Ovary (tissue), 7 donors: ENCODE measurements at regions not wholly inside any gene's neighbourhood (a gene's known extent, or its start where the extent isn't known, plus 50 kb on each side); places are given as distances from the start of the nearest gene placed in this dataset.
A peak's percentile ranks its signal among the peaks of the same experiment; 100 is the strongest.
"Not testable (repeated sequence)": the region's sequence is repeated elsewhere in the genome, so short reads cannot be mapped to it uniquely, and the experiment has no call there.

Experiments used
- DNase-seq, 5 donors: peaks; one replicate each; pipeline ENCODE4 v3.0.0-alpha.2; 2019 to 2020
- H3K27ac ChIP-seq, 2 donors: fragments of 200-600 bp; one replicate each; pipeline versions ENCODE4 v1.5.1 to v1.8.0; 2019 to 2022
- H3K27me3 ChIP-seq: fragments of 200-600 bp; one replicate; pipeline ENCODE4 v1.8.0; 2022
- H3K36me3 ChIP-seq: fragments of 200-600 bp; sonication (generic); one replicate; pipeline ENCODE4 v1.5.1; 2019
- H3K4me1 ChIP-seq: one replicate; pipeline ENCODE4 v1.8.1; 2013; ENCODE audit warnings: mild to moderate bottlenecking, moderate library complexity; ENCODE audit not compliant: insufficient read depth
- H3K4me3 ChIP-seq: fragments of 200-600 bp; sonication (generic); one replicate; pipeline ENCODE4 v1.5.1; 2017
- H3K9me3 ChIP-seq, 2 donors: fragments of 200-600 bp in 1 of 2; sonication (generic) in 1 of 2; one replicate each; pipeline versions ENCODE4 v1.5.1 to v1.8.1; 2013 to 2019; ENCODE audit warnings: mild to moderate bottlenecking in 1 of 2, moderate library complexity in 1 of 2
- EP300 ChIP-seq: sonication (generic); formaldehyde crosslinking; IDR thresholded peaks from one replicate; pipeline ENCODE4 v1.6.1; 2017; ENCODE audit warnings: antibody characterized with exemption
- POLR2A ChIP-seq: fragments of 450-650 bp; IDR thresholded peaks from one replicate; pipeline ENCODE4 v1.6.1; 2017; ENCODE audit warnings: antibody characterized with exemption, mild to moderate bottlenecking, moderate library complexity
- WGBS, 3 donors: extraction: QIAGEN DNeasy Blood & Tissue Kit in 1 of 3; methylation state at CpG; one replicate each; pipeline versions ENCODE4 v1.1.5 to v1.1.7; 2013 to 2017; 5-methylcytosine and 5-hydroxymethylcytosine counted together
- intact Hi-C, 4 donors: fragments of 100-400 bp; cut with DNase I; formaldehyde crosslinking; loops; one replicate each; pipeline versions ENCODE4 v1.11.0 to v1.15.1; 2022 to 2023
- TF ChIP-seq, protein P1 (sequence below), 3 donors: fragments of 450-650 bp in 2 of 3; fragments of 200-600 bp in 1 of 3; IDR thresholded peaks; one replicate each; pipeline versions ENCODE4 v1.5.1 to v1.8.0; 2016 to 2022; ENCODE audit warnings: antibody characterized with exemption in 3 of 3, mild to moderate bottlenecking in 1 of 3
- donor health status: DM: no; HTN: no; CAD: no; lungs with moderate emphysema.
- donor health status: DM: no; HTN: no; CAD: no.
- donor health status: Bipolar disorder and iron deficiency.
- donor health status: DM: no; HTN: no; CAD: no.
- donor health status: DM: yes; HTN: yes; CAD: no.

DNA sequence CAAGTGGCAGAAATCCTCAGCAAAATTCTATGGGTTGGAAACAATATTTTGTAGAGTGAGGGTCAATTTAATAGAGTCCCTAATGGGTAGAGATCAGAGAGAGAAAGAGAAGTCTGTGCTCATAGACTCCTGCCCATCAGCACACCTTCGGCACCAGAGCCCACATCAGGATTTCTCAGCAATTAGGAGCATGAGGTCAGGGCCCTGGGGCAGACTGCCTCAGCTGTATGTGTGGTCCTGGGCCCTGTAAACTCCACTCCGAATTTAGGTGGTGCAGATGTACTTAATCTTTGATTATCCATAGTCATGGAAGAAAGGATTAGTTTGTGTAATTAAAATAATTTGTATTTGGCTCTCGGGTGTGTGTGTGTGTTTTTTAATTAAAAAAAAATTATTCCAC is 372.6 kb downstream of the AEBP2 start:
- Histone ChIP-seq H3K27me3 (no peaks in the 10 kb centered on the region), H3K27ac (no peak overlapping the region), H3K4me1 (no peaks in the 10 kb centered on the region), H3K4me3 (no peak overlapping the region), H3K9me3 (no peaks in the 10 kb centered on the region), H3K36me3 (no peaks in the 10 kb centered on the region)
- DNase-seq = no peak
- TF ChIP-seq, protein P1, sequence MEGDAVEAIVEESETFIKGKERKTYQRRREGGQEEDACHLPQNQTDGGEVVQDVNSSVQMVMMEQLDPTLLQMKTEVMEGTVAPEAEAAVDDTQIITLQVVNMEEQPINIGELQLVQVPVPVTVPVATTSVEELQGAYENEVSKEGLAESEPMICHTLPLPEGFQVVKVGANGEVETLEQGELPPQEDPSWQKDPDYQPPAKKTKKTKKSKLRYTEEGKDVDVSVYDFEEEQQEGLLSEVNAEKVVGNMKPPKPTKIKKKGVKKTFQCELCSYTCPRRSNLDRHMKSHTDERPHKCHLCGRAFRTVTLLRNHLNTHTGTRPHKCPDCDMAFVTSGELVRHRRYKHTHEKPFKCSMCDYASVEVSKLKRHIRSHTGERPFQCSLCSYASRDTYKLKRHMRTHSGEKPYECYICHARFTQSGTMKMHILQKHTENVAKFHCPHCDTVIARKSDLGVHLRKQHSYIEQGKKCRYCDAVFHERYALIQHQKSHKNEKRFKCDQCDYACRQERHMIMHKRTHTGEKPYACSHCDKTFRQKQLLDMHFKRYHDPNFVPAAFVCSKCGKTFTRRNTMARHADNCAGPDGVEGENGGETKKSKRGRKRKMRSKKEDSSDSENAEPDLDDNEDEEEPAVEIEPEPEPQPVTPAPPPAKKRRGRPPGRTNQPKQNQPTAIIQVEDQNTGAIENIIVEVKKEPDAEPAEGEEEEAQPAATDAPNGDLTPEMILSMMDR (IDR thresholded peaks at IDR 0.05) = no peak
- TF ChIP-seq POLR2A (no peak), EP300 (no peak)
- intact Hi-C loops = no loop called here
- 86 to 98% (median 87%) methylated on average over 3 of the region's 3 CpGs for WGBS, 3 donors

DNA sequence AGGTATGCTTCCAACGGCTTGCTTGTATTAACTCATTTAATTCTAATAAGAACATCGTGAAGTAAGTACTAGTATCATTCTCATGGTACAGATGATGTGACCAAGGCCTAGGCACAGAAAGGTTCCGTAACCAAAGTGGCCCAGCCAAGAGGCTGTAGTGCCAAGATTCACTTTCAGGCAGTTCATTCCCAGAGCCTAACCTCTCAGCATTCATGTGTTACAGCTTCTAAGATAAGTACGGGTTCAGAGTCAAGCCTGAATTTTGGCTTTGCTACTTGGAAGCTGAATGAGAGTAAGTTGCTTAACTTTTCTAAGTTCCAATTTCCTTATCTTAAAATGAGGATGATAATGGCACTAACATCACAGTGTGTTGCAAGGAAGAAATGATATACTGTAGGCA is 379.9 kb downstream of the AEBP2 start:
- Histone ChIP-seq H3K4me3 (no peak overlapping the region), H3K36me3 (no peaks in the 10 kb centered on the region), H3K9me3 (no peaks in the 10 kb centered on the region), H3K27me3 (no peaks in the 10 kb centered on the region), H3K4me1 (no peaks in the 10 kb centered on the region), H3K27ac (peak overlapping the region in 1 of 2 donors; percentile 3)
- intact Hi-C loops = no loop called here
- DNase-seq = peak in 4 of 5 donors; percentile 36 to 62 (median 55)
- TF ChIP-seq, protein P1 (IDR thresholded peaks at IDR 0.05) = no peak
- WGBS, 3 donors = 19 to 30% (median 24%) methylated on average over 4 of the region's 4 CpGs

DNA sequence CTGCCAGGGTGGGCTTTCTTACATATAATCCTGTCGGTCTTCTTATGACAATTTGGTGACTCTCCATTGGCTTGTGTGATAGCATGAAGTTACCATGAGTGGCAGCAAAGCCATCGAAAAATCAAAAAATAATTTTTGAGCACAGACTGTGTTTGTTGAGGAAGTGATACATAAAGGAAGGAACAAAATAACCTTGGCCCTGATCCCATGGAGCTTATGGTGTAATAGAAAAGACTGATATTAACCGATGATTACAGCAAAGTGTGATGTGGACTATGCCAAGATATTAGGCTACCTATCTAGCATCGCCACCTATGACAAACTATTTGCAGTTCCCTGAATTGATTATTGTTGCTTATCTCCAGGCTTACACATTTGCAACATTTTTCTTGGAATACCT is 383.2 kb downstream of the AEBP2 start:
- TF ChIP-seq EP300 (no peak), POLR2A (no peak)
- TF ChIP-seq, protein P1 (IDR thresholded peaks at IDR 0.05) = no peak
- H3K27me3 ChIP-seq = no peaks in the 10 kb centered on the region
- H3K4me3 ChIP-seq = no peak overlapping the region
- WGBS, 3 donors = 88 to 93% (median 91%) methylated on average over 4 of the region's 4 CpGs
- no peaks in the 10 kb centered on the region for H3K9me3 ChIP-seq
- no peaks in the 10 kb centered on the region for H3K36me3 ChIP-seq
- DNase-seq = no peak
- no peaks in the 10 kb centered on the region for H3K4me1 ChIP-seq
- intact Hi-C loops = no loop called here
- H3K27ac ChIP-seq = no peak overlapping the region

DNA sequence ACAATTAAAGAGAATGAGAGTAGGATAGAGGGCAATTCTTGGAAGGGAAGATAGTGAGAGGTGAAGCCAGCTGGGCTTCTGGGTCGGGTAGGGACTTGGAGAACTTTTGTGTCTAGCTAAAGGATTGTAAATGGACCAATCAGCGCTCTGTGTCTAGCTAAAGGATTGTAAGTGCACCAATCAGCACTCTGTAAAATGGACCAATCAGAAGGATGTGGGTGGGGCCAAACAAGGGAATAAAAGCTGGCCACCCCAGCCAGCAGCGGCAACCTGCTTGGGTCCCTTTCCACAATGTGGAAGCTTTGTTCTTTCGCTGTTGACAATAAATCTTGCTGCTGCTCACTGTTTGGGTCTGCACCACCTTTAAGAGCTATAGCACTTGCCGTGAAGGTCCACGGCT is 384.0 kb downstream of the AEBP2 start:
- 87 to 96% (median 90%) methylated on average over 6 of the region's 6 CpGs for WGBS, 3 donors
- DNase-seq, H3K27me3 ChIP-seq, H3K9me3 ChIP-seq, intact Hi-C loops, H3K4me1 ChIP-seq, H3K27ac ChIP-seq, H3K4me3 ChIP-seq, H3K36me3 ChIP-seq: not testable (repeated sequence)

DNA sequence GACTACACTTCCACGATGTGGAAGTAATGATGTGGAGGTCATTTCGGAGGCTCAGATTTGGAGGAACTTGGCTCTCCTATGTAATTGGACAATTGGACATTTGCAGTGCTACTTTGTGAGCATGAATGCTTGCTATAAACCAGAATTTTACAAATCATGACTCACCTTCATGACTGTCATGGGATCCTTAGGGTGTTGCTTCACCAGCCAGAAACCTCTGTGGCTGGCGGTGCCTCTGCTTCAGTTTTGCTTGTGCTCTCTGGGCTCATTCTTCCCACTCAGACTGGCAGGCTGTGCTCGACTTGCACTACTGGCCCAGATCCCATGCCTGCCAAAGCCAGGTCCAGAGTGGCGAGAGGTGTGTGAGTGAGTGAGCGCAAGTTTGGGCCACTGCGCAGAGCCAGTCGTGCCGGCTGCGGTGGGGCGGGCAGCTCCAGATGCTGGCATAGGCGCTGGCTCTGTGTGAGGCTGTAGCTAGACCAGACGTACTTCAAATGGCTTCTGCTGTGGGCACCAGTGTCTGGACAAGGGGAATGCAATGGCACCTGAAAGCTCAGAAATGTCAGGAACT is 387.8 kb downstream of the AEBP2 start:
- H3K36me3 ChIP-seq = no peaks in the 10 kb centered on the region
- H3K4me3 ChIP-seq = no peak overlapping the region
- 85 to 98% (median 94%) methylated on average over 13 of the region's 13 CpGs for WGBS, 3 donors
- DNase-seq = no peak
- H3K27me3 ChIP-seq = no peaks in the 10 kb centered on the region
- no peak for TF ChIP-seq POLR2A
- TF ChIP-seq EP300 = no peak
- TF ChIP-seq, protein P1 (IDR thresholded peaks at IDR 0.05) = no peak
- no peak overlapping the region for H3K27ac ChIP-seq
- H3K4me1 ChIP-seq = no peaks in the 10 kb centered on the region
- H3K9me3 ChIP-seq = no peaks in the 10 kb centered on the region
- intact Hi-C loops = no loop called here
